ENCODE measurements at regions not wholly inside any gene's neighbourhood (a gene's known extent, or its start where the extent isn't known, plus 50 kb on each side); places are given as distances from the start of the nearest gene placed in this dataset.

DNA sequence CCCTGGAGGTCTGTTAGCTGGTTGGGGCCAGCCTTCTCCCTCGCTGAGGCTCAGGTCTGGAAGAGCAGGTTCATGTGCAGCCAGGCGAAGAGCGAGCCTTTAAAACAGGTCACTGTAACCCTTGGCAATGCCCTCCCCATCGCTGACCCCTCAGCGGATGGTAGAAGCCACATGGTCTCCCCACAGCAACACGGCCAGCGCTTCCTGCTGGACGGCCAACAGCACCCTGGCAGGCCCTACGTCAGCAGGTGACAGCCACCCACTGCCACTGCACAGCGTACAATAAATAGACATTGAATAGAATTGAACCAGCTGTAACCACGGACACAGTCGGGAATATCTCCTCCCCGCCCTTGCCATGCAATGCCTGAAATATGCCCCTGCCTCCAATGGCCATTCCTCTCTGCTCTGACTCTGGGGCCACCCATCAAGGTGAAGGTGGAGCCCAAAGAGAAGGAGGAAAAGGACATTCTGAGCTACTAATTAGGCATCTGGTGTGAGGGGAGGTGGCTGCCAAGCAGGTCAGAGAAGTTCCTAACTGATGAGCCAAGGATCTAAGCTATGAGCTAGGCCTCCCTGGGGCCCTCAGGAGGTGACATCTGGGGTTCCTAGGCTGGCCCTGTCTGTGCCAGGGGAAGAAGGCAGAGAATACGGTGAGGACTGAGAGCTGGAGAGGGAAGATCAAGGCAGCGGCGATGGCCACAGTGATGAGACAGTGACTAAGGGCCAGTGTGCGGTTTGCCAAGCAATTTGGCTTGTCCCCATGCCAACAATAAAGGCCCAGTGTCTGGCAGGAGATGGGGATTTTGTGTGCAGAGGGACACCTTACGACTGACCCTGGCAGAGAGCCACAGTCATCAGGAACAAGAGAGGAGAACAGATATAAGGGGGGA is 202.3 kb downstream of the BCOR start:
- Histone ChIP-seq H2AFZ (ENCODE audit: low read depth, low read length, poor library complexity, severe bottlenecking) (no peak overlapping the region), H3K9ac (ENCODE audit: low read length) (no peak overlapping the region)

More for the DNA sequence above, 202.3 kb downstream of the BCOR start:
- no peaks in the 10 kb centered on the region for H3K9me2 ChIP-seq (ENCODE audit: insufficient read depth)
- H3K9me3 ChIP-seq (ENCODE audit: control insufficient read depth in 1 of 2, insufficient read depth in 1 of 2, low read depth in 1 of 2, low read length in 2 of 2): no peaks in the 10 kb centered on the region
- no peak overlapping the region; the same call in 1 of the 2 replicates for H3K27ac ChIP-seq (ENCODE audit: low read depth, low read length)
- ChIA-PET RAD21 (ENCODE audit: low non-redundant PET in 1 of 2, low total read pairs in 2 of 2, uncharacterized antibody in 2 of 2, unreplicated experiment in 2 of 2) (no interaction called here), CTCF (no interaction called here), POLR2A (no interaction called here)
- TF ChIP-seq EZH2 (IDR thresholded peaks at IDR 0.05): no peak
- TF ChIP-seq FOSL1 (IDR thresholded peaks at IDR 0.05; ENCODE audit: low read depth): no peak
- TF ChIP-seq, protein P1, sequence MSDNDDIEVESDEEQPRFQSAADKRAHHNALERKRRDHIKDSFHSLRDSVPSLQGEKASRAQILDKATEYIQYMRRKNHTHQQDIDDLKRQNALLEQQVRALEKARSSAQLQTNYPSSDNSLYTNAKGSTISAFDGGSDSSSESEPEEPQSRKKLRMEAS (IDR thresholded peaks at IDR 0.05): no peak
- TF ChIP-seq JUND (IDR thresholded peaks at IDR 0.05): no peak
- TF ChIP-seq ZBTB33 (IDR thresholded peaks at IDR 0.05; ENCODE audit: extremely low read depth, insufficient replicate concordance, low read length): no peak
- TF ChIP-seq EGR1 (IDR thresholded peaks at IDR 0.05; ENCODE audit: low read depth): no peak
- TF ChIP-seq CEBPB (IDR thresholded peaks at IDR 0.05; ENCODE audit: low read depth): no peak
- TF ChIP-seq POLR2A (IDR thresholded peaks at IDR 0.05; ENCODE audit: borderline replicate concordance, extremely low read depth, insufficient read depth, insufficient read length): no peak
- no peak for TF ChIP-seq RAD21 (IDR thresholded peaks at IDR 0.05; ENCODE audit: low read depth)
- no peak for TF ChIP-seq CTCF (IDR thresholded peaks at IDR 0.05 in 2 of 3, conservative IDR thresholded peaks at IDR 0.05 in 1 of 3; ENCODE audit: borderline replicate concordance in 1 of 3, insufficient read depth in 1 of 3, low read depth in 2 of 3, low read length in 2 of 3)
- no peak for TF ChIP-seq ZFX (IDR thresholded peaks at IDR 0.05)
- TF ChIP-seq POLR2AphosphoS5 (IDR thresholded peaks at IDR 0.05; ENCODE audit: low read depth, low read length): no peak
- ATAC-seq (peak; percentile 69), DNase-seq (ENCODE audit: low read depth, low spot score) (no peak)
- H3K4me1 ChIP-seq (ENCODE audit: control insufficient read depth in 1 of 2, insufficient read depth in 2 of 2, low read length in 2 of 2): peaks cover 0 to 19% of the 10 kb centered on the region in 2 experiments; a peak in 3 of 4 replicates
- H3K27me3 ChIP-seq (ENCODE audit: insufficient read depth, low read length): no peaks in the 10 kb centered on the region
- H3K4me2 ChIP-seq (ENCODE audit: low read length): 0 out of 2 replicates have a peak overlapping the region, but pooled peaks have one; percentile 27
- H3K79me2 ChIP-seq (ENCODE audit: insufficient read depth, low read length): no peaks in the 10 kb centered on the region
- intact Hi-C loops (cut with micrococcal nuclease): no loop called here
- no peak overlapping the region for H3K4me3 ChIP-seq (replicated peaks in 1 of 2; ENCODE audit: low read depth in 1 of 2, low read length in 2 of 2)
- H3K36me3 ChIP-seq (ENCODE audit: control insufficient read depth in 1 of 2, insufficient read depth in 2 of 2, low read length in 2 of 2): no peaks in the 10 kb centered on the region
- H4K20me1 ChIP-seq (ENCODE audit: insufficient read depth): no peaks in the 10 kb centered on the region
- no TSS peak for BruUV-seq (replicated peaks)

All from HCT116 (cell line).